ENCODE measurements at regions not wholly inside any gene's neighbourhood (a gene's known extent, or its start where the extent isn't known, plus 50 kb on each side); places are given as distances from the start of the nearest gene placed in this dataset.

DNA sequence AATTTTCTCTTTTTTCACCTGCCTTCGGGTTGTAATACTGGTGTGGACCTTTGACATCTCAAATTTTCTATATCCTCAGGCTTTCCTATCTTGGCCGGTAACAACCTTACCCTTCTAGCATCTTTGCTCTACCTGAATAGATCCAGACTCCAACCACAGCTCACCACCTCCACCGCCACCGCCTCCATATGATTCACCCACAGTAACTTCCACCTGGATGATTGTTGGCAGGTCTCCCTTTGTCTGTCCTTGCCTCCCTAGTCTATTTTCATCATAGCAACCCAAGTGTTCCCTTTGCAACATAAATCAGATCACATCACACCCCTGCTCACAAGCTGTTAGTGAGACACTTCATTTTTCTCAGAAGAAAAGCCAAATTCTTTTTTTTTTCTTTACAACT lies 525.8 kb upstream of the POU3F2 start:
- TF ChIP-seq, protein P1, sequence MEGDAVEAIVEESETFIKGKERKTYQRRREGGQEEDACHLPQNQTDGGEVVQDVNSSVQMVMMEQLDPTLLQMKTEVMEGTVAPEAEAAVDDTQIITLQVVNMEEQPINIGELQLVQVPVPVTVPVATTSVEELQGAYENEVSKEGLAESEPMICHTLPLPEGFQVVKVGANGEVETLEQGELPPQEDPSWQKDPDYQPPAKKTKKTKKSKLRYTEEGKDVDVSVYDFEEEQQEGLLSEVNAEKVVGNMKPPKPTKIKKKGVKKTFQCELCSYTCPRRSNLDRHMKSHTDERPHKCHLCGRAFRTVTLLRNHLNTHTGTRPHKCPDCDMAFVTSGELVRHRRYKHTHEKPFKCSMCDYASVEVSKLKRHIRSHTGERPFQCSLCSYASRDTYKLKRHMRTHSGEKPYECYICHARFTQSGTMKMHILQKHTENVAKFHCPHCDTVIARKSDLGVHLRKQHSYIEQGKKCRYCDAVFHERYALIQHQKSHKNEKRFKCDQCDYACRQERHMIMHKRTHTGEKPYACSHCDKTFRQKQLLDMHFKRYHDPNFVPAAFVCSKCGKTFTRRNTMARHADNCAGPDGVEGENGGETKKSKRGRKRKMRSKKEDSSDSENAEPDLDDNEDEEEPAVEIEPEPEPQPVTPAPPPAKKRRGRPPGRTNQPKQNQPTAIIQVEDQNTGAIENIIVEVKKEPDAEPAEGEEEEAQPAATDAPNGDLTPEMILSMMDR (IDR thresholded peaks at IDR 0.05), result no peak
- TF ChIP-seq EZH2 (IDR thresholded peaks at IDR 0.05; ENCODE audit: borderline replicate concordance, insufficient read depth, low read depth, low read length, poor library complexity, severe bottlenecking), result no peak
- DNase-seq (no peak), ATAC-seq (ENCODE audit: low read depth) (no peak)
- H3K36me3 ChIP-seq (replicated peaks in 1 of 2; ENCODE audit: control extremely low read depth in 1 of 2, control insufficient read depth in 1 of 2, extremely low read depth in 1 of 2, insufficient read depth in 2 of 2, low read length in 1 of 2), result no peaks in the 10 kb centered on the region
- Mint-ChIP-seq H3K9me3 (ENCODE audit: insufficient read depth) (no peaks in the 10 kb centered on the region), H3K4me1 (no peaks in the 10 kb centered on the region), H3K27ac (no peak overlapping the region), H3K27me3 (no peaks in the 10 kb centered on the region), H3K4me3 (no peak overlapping the region)
- 98% methylated on average over 4 of the region's 4 CpGs for WGBS (ENCODE audit: insufficient coverage)
- ChIA-PET POLR2A (no interaction called here), CTCF (no interaction called here)
- H3K4me1 ChIP-seq (ENCODE audit: control insufficient read depth in 2 of 2, insufficient read depth in 2 of 2, low read length in 2 of 2), result no peaks in the 10 kb centered on the region
- intact Hi-C loops (cut with micrococcal nuclease), result no loop called here
- no peak overlapping the region for H3K4me2 ChIP-seq (replicated peaks; ENCODE audit: low read depth, low read length, poor library complexity, severe bottlenecking)
- H3K9me3 ChIP-seq (ENCODE audit: control extremely low read depth in 1 of 3, control insufficient read depth in 2 of 3, insufficient read depth in 1 of 3, low read length in 2 of 3), result no peaks in the 10 kb centered on the region
- no peak overlapping the region for H3K27ac ChIP-seq (ENCODE audit: low read length in 2 of 2)
- H4K20me1 ChIP-seq (ENCODE audit: control insufficient read depth, insufficient read depth, low read length, poor library complexity, severe bottlenecking), result no peaks in the 10 kb centered on the region
- no peaks in the 10 kb centered on the region for H3K27me3 ChIP-seq (replicated peaks in 1 of 4; ENCODE audit: control extremely low read depth in 1 of 4, control insufficient read depth in 3 of 4, insufficient read depth in 4 of 4, low read length in 3 of 4)
- no peaks in the 10 kb centered on the region for H3K79me2 ChIP-seq (ENCODE audit: control insufficient read depth, insufficient read depth, low read length)
- H3K9ac ChIP-seq (ENCODE audit: low read length), result no peak overlapping the region
- no peak overlapping the region for H2AFZ ChIP-seq (ENCODE audit: insufficient read depth, low read depth, low read length, poor library complexity, severe bottlenecking)
- no peak overlapping the region for H3K4me3 ChIP-seq (ENCODE audit: control extremely low read depth in 1 of 5, extremely low read depth in 1 of 5, insufficient read depth in 1 of 5, low read depth in 2 of 5, low read length in 4 of 5)

DNA sequence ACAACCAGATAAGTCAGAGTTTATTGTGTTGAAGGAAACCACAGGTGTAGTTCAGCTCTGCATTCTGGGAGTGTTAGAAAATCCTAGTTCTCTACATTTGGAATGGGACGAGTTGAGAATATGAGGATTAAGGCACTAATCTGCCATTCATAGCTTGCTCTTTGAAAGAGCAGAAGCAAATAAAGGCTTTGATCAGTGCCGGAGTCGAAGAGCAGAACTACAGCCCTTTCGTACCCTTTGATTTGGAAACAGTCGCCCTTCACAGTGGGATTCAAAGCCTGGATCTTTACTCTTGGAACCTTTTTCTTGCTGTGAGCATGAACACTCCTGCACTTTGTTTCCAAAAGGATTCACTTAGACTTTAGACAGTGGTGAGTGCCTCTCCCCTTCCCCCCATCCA lies 523.9 kb upstream of the POU3F2 start:
- CTCF ChIA-PET, result no interaction called here
- Histone ChIP-seq H3K79me2 (ENCODE audit: control insufficient read depth, insufficient read depth, low read length) (no peaks in the 10 kb centered on the region), H2AFZ (ENCODE audit: insufficient read depth, low read depth, low read length, poor library complexity, severe bottlenecking) (no peak overlapping the region), H4K20me1 (ENCODE audit: control insufficient read depth, insufficient read depth, low read length, poor library complexity, severe bottlenecking) (no peaks in the 10 kb centered on the region), H3K9me3 (ENCODE audit: control extremely low read depth in 1 of 3, control insufficient read depth in 2 of 3, insufficient read depth in 1 of 3, low read length in 2 of 3) (no peaks in the 10 kb centered on the region), H3K27me3 (replicated peaks in 1 of 4; ENCODE audit: control extremely low read depth in 1 of 4, control insufficient read depth in 3 of 4, insufficient read depth in 4 of 4, low read length in 3 of 4) (no peaks in the 10 kb centered on the region), H3K4me2 (replicated peaks; ENCODE audit: low read depth, low read length, poor library complexity, severe bottlenecking) (no peak overlapping the region), H3K4me1 (ENCODE audit: control insufficient read depth in 2 of 2, insufficient read depth in 2 of 2, low read length in 2 of 2) (no peaks in the 10 kb centered on the region), H3K27ac (ENCODE audit: low read length in 2 of 2) (no peak overlapping the region), H3K4me3 (ENCODE audit: control extremely low read depth in 1 of 5, extremely low read depth in 1 of 5, insufficient read depth in 1 of 5, low read depth in 2 of 5, low read length in 4 of 5) (no peak overlapping the region), H3K9ac (ENCODE audit: low read length) (no peak overlapping the region), H3K36me3 (replicated peaks in 1 of 2; ENCODE audit: control extremely low read depth in 1 of 2, control insufficient read depth in 1 of 2, extremely low read depth in 1 of 2, insufficient read depth in 2 of 2, low read length in 1 of 2) (no peaks in the 10 kb centered on the region)
- DNase-seq (no peak), ATAC-seq (ENCODE audit: low read depth) (no peak)
- no peak overlapping the region for H3K27ac Mint-ChIP-seq
- TF ChIP-seq, protein P1 (IDR thresholded peaks at IDR 0.05), result no peak
- TF ChIP-seq EZH2 (IDR thresholded peaks at IDR 0.05; ENCODE audit: borderline replicate concordance, insufficient read depth, low read depth, low read length, poor library complexity, severe bottlenecking), result no peak
- POLR2A ChIA-PET, result no interaction called here
- no peaks in the 10 kb centered on the region for H3K27me3 Mint-ChIP-seq
- WGBS (ENCODE audit: insufficient coverage), result 73% methylated on average over 5 of the region's 5 CpGs
- no peaks in the 10 kb centered on the region for H3K9me3 Mint-ChIP-seq (ENCODE audit: insufficient read depth)
- intact Hi-C loops (cut with micrococcal nuclease), result no loop called here
- H3K4me1 Mint-ChIP-seq, result no peaks in the 10 kb centered on the region
- H3K4me3 Mint-ChIP-seq, result no peak overlapping the region

All from B cell (primary cell).